ENCODE measurements at regions not wholly inside any gene's neighbourhood (a gene's known extent, or its start where the extent isn't known, plus 50 kb on each side); places are given as distances from the start of the nearest gene placed in this dataset.

DNA sequence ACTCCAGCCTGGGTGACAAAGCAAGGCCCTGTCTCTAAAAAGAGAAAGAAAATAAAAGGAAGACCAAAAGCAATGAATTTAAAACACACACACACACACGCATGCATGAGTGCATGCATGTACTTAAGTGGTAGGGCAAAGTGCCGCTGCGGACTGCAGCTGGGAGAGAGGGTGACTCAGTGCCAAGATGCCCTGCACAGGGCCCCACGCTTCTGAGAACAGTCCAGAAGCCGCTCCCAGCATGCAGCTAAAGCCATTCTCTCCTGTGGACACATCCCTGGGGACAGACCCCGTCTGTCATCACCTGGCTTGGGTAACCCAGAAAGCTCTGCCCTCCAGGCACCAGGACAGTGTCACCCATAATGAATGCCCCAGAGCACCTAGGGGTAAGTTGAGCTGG, 61.0 kb upstream of the MYL10 start:
- no peak overlapping the region for H3K27ac ChIP-seq
- ChIA-PET POLR2A (ENCODE audit: unreplicated experiment) (no interaction called here), CTCF (interaction anchor here (0.6 kb wide), 1 partner anchor 41 kb away, joined by 4 read pairs; no protein-coding TSS in a partner anchor)
- H4K20me1 ChIP-seq (ENCODE audit: insufficient read depth): no peaks in the 10 kb centered on the region
- H3K4me2 ChIP-seq: no peak overlapping the region
- H3K27me3 ChIP-seq (ENCODE audit: insufficient read depth, low read depth): no peaks in the 10 kb centered on the region
- no peaks in the 10 kb centered on the region for H3K9me2 ChIP-seq (ENCODE audit: insufficient read depth)
- H3K79me2 ChIP-seq (ENCODE audit: low read depth): no peaks in the 10 kb centered on the region
- TF ChIP-seq, protein P1, sequence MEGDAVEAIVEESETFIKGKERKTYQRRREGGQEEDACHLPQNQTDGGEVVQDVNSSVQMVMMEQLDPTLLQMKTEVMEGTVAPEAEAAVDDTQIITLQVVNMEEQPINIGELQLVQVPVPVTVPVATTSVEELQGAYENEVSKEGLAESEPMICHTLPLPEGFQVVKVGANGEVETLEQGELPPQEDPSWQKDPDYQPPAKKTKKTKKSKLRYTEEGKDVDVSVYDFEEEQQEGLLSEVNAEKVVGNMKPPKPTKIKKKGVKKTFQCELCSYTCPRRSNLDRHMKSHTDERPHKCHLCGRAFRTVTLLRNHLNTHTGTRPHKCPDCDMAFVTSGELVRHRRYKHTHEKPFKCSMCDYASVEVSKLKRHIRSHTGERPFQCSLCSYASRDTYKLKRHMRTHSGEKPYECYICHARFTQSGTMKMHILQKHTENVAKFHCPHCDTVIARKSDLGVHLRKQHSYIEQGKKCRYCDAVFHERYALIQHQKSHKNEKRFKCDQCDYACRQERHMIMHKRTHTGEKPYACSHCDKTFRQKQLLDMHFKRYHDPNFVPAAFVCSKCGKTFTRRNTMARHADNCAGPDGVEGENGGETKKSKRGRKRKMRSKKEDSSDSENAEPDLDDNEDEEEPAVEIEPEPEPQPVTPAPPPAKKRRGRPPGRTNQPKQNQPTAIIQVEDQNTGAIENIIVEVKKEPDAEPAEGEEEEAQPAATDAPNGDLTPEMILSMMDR (conservative IDR thresholded peaks at IDR 0.05): no peak
- no peak for TF ChIP-seq EZH2 (IDR thresholded peaks at IDR 0.05; ENCODE audit: low read depth)
- H3K9me3 ChIP-seq (ENCODE audit: insufficient read depth, low read depth): no peaks in the 10 kb centered on the region
- no peak overlapping the region for H3K4me3 ChIP-seq
- intact Hi-C loops (cut with micrococcal nuclease; ENCODE audit: unreplicated experiment): no loop called here
- no TSS peak for BruUV-seq (replicated peaks)
- DNase-seq: no peak
- no peaks in the 10 kb centered on the region for H3K36me3 ChIP-seq (ENCODE audit: low read depth)
- H3F3A ChIP-seq (ENCODE audit: insufficient read depth, low read depth): 0 out of 2 replicates have a peak, but pooled peaks cover 1% of the 10 kb centered on the region
- peaks cover 4% of the 10 kb centered on the region for H3K4me1 ChIP-seq (replicated peaks; ENCODE audit: insufficient read depth)
- H2AFZ ChIP-seq: no peak overlapping the region

DNA sequence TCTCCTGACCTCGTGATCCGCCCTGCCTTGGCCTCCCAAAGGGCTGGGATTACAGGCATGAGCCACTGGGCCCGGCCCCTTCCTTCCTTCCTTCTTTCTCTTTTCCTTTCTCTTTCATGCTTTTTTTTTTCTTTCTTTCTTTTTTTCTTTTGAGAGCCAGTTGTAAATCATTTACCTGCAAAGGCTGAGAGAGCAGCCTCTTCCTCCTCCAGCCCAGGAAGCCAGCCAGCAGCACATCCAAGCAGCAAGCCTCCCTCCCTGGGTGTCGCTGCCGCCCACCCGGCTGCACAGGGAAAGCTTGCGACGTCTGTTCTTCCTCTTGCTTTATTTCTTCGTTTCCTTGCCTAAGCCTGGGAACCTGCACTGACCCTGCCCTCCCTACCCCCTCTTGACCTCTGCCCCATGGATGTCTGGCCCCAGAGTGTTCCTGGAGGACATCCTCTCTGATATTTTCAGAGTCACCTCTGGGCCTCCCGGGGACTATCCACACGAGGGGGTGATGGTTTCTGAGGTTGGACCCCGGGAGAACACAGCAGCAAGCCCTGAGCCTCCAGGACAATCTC, 62.8 kb upstream of the MYL10 start:
- BruUV-seq (replicated peaks): no TSS peak
- DNase-seq: no peak
- Histone ChIP-seq H3K4me1 (replicated peaks; ENCODE audit: insufficient read depth) (peaks cover 4% of the 10 kb centered on the region), H3K9me2 (ENCODE audit: insufficient read depth) (no peaks in the 10 kb centered on the region), H3K79me2 (ENCODE audit: low read depth) (no peaks in the 10 kb centered on the region), H3K4me3 (no peak overlapping the region), H4K20me1 (ENCODE audit: insufficient read depth) (no peaks in the 10 kb centered on the region), H3K4me2 (no peak overlapping the region), H2AFZ (no peak overlapping the region), H3K9me3 (ENCODE audit: insufficient read depth, low read depth) (no peaks in the 10 kb centered on the region), H3K36me3 (ENCODE audit: low read depth) (no peaks in the 10 kb centered on the region), H3K27ac (no peak overlapping the region), H3K27me3 (ENCODE audit: insufficient read depth, low read depth) (no peaks in the 10 kb centered on the region), H3F3A (ENCODE audit: insufficient read depth, low read depth) (no peaks in the 10 kb centered on the region)
- intact Hi-C loops (cut with micrococcal nuclease; ENCODE audit: unreplicated experiment): no loop called here
- TF ChIP-seq, protein P1 (conservative IDR thresholded peaks at IDR 0.05): no peak
- no peak for TF ChIP-seq EZH2 (IDR thresholded peaks at IDR 0.05; ENCODE audit: low read depth)
- ChIA-PET CTCF (interaction anchor here (0.7 to 1.0 kb wide), 5 partner anchors 27 to 581 kb away, joined by 3 to 10 read pairs (median 6); no protein-coding TSS in a partner anchor), POLR2A (ENCODE audit: unreplicated experiment) (interaction anchor here (0.6 kb wide), 1 partner anchor 76 kb away, joined by 3 read pairs; no protein-coding TSS in a partner anchor)

DNA sequence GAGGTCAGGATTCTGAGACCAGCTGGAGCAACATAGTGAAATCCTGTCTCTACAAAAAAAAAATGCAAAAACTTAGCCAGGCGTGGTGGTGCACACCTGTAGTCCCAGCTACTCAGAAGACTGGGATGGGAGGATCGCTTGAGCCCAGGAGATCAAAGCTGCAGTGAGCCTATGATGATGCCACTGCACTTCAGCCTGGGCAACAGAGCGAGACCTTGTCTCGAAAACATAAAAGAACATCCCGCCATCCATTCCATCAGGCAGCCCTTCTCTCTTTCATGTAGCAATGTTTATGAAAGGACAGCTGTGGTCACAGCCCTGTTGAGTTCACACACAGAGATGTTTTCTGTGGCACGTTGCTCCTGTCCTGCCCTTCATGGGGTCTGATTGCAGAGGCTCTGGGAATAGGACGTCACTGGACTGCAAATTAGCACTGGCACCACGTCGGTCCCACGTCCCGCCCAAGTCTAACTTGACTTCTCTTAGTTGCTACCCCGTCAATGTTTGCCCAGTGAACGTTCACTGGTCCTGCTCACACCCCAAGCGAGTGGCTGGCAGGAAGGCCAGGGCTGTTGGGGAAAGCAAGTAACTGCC, 64.5 kb upstream of the MYL10 start:
- Histone ChIP-seq H3K79me2 (ENCODE audit: low read depth) (no peaks in the 10 kb centered on the region), H3K4me2 (no peak overlapping the region), H3K9me3 (ENCODE audit: insufficient read depth, low read depth) (no peaks in the 10 kb centered on the region), H4K20me1 (ENCODE audit: insufficient read depth) (no peaks in the 10 kb centered on the region), H3K4me3 (no peak overlapping the region), H3K36me3 (ENCODE audit: low read depth) (no peaks in the 10 kb centered on the region), H3K9me2 (ENCODE audit: insufficient read depth) (no peaks in the 10 kb centered on the region), H3K27me3 (ENCODE audit: insufficient read depth, low read depth) (no peaks in the 10 kb centered on the region), H3K27ac (no peak overlapping the region), H3F3A (ENCODE audit: insufficient read depth, low read depth) (no peaks in the 10 kb centered on the region), H3K4me1 (replicated peaks; ENCODE audit: insufficient read depth) (peaks cover 2% of the 10 kb centered on the region), H2AFZ (no peak overlapping the region)
- TF ChIP-seq, protein P1 (conservative IDR thresholded peaks at IDR 0.05): no peak
- no peak for TF ChIP-seq EZH2 (IDR thresholded peaks at IDR 0.05; ENCODE audit: low read depth)
- BruUV-seq (replicated peaks): no TSS peak
- DNase-seq: no peak
- ChIA-PET CTCF (no interaction called here), POLR2A (ENCODE audit: unreplicated experiment) (no interaction called here)
- intact Hi-C loops (cut with micrococcal nuclease; ENCODE audit: unreplicated experiment): no loop called here
